ENCODE measurements at regions not wholly inside any gene's neighbourhood (a gene's known extent, or its start where the extent isn't known, plus 50 kb on each side); places are given as distances from the start of the nearest gene placed in this dataset.

GRCh38 chr3:95781598-95781997 lies 1032.8 kb upstream of the EPHA6 start:
- H3K9me2 ChIP-seq (replicated peaks; ENCODE audit: insufficient read depth): no peaks in the 10 kb centered on the region
- no peak overlapping the region for H3K4me2 ChIP-seq
- no peaks in the 10 kb centered on the region for H3K9me3 ChIP-seq (ENCODE audit: low read depth)
- DNase-seq (ENCODE audit: low spot score): no peak
- H3K79me2 ChIP-seq: no peaks in the 10 kb centered on the region
- H3K4me1 ChIP-seq (ENCODE audit: insufficient read depth): no peaks in the 10 kb centered on the region
- no peak overlapping the region for H3K4me3 ChIP-seq
- no peak overlapping the region for H2AFZ ChIP-seq
- H3K27me3 ChIP-seq: no peaks in the 10 kb centered on the region
- no peak overlapping the region for H3K27ac ChIP-seq
- TF ChIP-seq CTCF (IDR thresholded peaks at IDR 0.05; ENCODE audit: poor library complexity): no peak
- TF ChIP-seq EZH2phosphoT487 (IDR thresholded peaks at IDR 0.05; ENCODE audit: low read depth, severe bottlenecking, unreplicated experiment): no peak
- no peak for TF ChIP-seq EZH2 (IDR thresholded peaks at IDR 0.05; ENCODE audit: borderline replicate concordance)
- H4K20me1 ChIP-seq (ENCODE audit: insufficient read depth, poor library complexity, severe bottlenecking): no peaks in the 10 kb centered on the region
- H3K36me3 ChIP-seq (replicated peaks; ENCODE audit: insufficient read depth, low read depth): no peaks in the 10 kb centered on the region

GRCh38 chr3:95789111-95789510 lies 1025.3 kb upstream of the EPHA6 start:
- H4K20me1 ChIP-seq (ENCODE audit: insufficient read depth, poor library complexity, severe bottlenecking): no peaks in the 10 kb centered on the region
- no peak overlapping the region for H3K27ac ChIP-seq
- no peaks in the 10 kb centered on the region for H3K9me3 ChIP-seq (ENCODE audit: low read depth)
- H3K27me3 ChIP-seq: no peaks in the 10 kb centered on the region
- 76% methylated on average over 1 of the region's 1 CpG for WGBS (ENCODE audit: low lambda C conversion rate, missing lambda C conversion rate)
- no peaks in the 10 kb centered on the region for H3K36me3 ChIP-seq (replicated peaks; ENCODE audit: insufficient read depth, low read depth)
- TF ChIP-seq CTCF (IDR thresholded peaks at IDR 0.05; ENCODE audit: poor library complexity) (no peak), EZH2phosphoT487 (IDR thresholded peaks at IDR 0.05; ENCODE audit: low read depth, severe bottlenecking, unreplicated experiment) (no peak), EZH2 (IDR thresholded peaks at IDR 0.05; ENCODE audit: borderline replicate concordance) (no peak)
- H3K4me2 ChIP-seq: no peak overlapping the region
- no peak overlapping the region for H3K4me3 ChIP-seq
- no peaks in the 10 kb centered on the region for H3K9me2 ChIP-seq (replicated peaks; ENCODE audit: insufficient read depth)
- DNase-seq (ENCODE audit: low spot score): no peak
- H3K4me1 ChIP-seq (ENCODE audit: insufficient read depth): no peaks in the 10 kb centered on the region
- no peak overlapping the region for H2AFZ ChIP-seq
- no peaks in the 10 kb centered on the region for H3K79me2 ChIP-seq

GRCh38 chr3:95797081-95797480 lies 1017.3 kb upstream of the EPHA6 start:
- no peak for TF ChIP-seq CTCF (IDR thresholded peaks at IDR 0.05; ENCODE audit: poor library complexity)
- H3K79me2 ChIP-seq: no peaks in the 10 kb centered on the region
- no peaks in the 10 kb centered on the region for H3K27me3 ChIP-seq
- no peak overlapping the region for H3K27ac ChIP-seq
- H2AFZ ChIP-seq: no peak overlapping the region
- no peaks in the 10 kb centered on the region for H3K9me2 ChIP-seq (replicated peaks; ENCODE audit: insufficient read depth)
- no peak overlapping the region for H3K4me2 ChIP-seq
- no peaks in the 10 kb centered on the region for H3K4me1 ChIP-seq (ENCODE audit: insufficient read depth)
- WGBS (ENCODE audit: low lambda C conversion rate, missing lambda C conversion rate): 93% methylated on average over 3 of the region's 3 CpGs
- DNase-seq (ENCODE audit: low spot score): no peak
- H3K36me3 ChIP-seq (replicated peaks; ENCODE audit: insufficient read depth, low read depth): no peaks in the 10 kb centered on the region
- no peaks in the 10 kb centered on the region for H4K20me1 ChIP-seq (ENCODE audit: insufficient read depth, poor library complexity, severe bottlenecking)
- H3K9me3 ChIP-seq (ENCODE audit: low read depth): no peaks in the 10 kb centered on the region
- no peak overlapping the region for H3K4me3 ChIP-seq

- no peak overlapping the region for H3K27ac ChIP-seq
- no peak overlapping the region for H2AFZ ChIP-seq
- H3K4me2 ChIP-seq: no peak overlapping the region
- H3K9me3 ChIP-seq (ENCODE audit: low read depth): no peaks in the 10 kb centered on the region
- H3K79me2 ChIP-seq: no peaks in the 10 kb centered on the region
- H3K9me2 ChIP-seq (replicated peaks; ENCODE audit: insufficient read depth): no peaks in the 10 kb centered on the region
- no peaks in the 10 kb centered on the region for H4K20me1 ChIP-seq (ENCODE audit: insufficient read depth, poor library complexity, severe bottlenecking)
- DNase-seq (ENCODE audit: low spot score): no peak
- TF ChIP-seq EZH2phosphoT487 (IDR thresholded peaks at IDR 0.05; ENCODE audit: low read depth, severe bottlenecking, unreplicated experiment) (no peak), EZH2 (IDR thresholded peaks at IDR 0.05; ENCODE audit: borderline replicate concordance) (no peak), CTCF (IDR thresholded peaks at IDR 0.05; ENCODE audit: poor library complexity) (no peak)
- H3K27me3 ChIP-seq: no peaks in the 10 kb centered on the region
- 95% methylated on average over 1 of the region's 1 CpG for WGBS (ENCODE audit: low lambda C conversion rate, missing lambda C conversion rate)
- no peaks in the 10 kb centered on the region for H3K4me1 ChIP-seq (ENCODE audit: insufficient read depth)
- no peak overlapping the region for H3K4me3 ChIP-seq
- H3K36me3 ChIP-seq (replicated peaks; ENCODE audit: insufficient read depth, low read depth): no peaks in the 10 kb centered on the region
Observed at GRCh38 chr3:95798628-95799027, 1015.8 kb upstream of the EPHA6 start.
